HG03135 (cell line): ENCODE measurements at regions not wholly inside any gene's neighbourhood (a gene's known extent, or its start where the extent isn't known, plus 50 kb on each side); places are given as distances from the start of the nearest gene placed in this dataset.

Experiments used
- ATAC-seq: cut with Tn5 transposase; IDR thresholded peaks from one replicate; pipeline ENCODE4 v1.9.1; 2021; ENCODE audit warnings: mild to moderate bottlenecking, moderate library complexity; ENCODE audit not compliant: unreplicated experiment

GRCh38 chr2:51628917-51629316 lies 597.0 kb upstream of the NRXN1 start:
- ATAC-seq: no peak

- no peak for ATAC-seq
These were observed 593.1 kb upstream of the NRXN1 start for GRCh38 chr2:51624995-51625394.

- ATAC-seq: no peak
These were observed 588.9 kb upstream of the NRXN1 start for GRCh38 chr2:51620796-51621195.

GRCh38 chr2:51619961-51620360 lies 588.0 kb upstream of the NRXN1 start:
- ATAC-seq: no peak

- no peak for ATAC-seq
These were observed 580.5 kb upstream of the NRXN1 start for GRCh38 chr2:51612387-51612786.

- ATAC-seq: no peak
These were observed 569.8 kb upstream of the NRXN1 start for GRCh38 chr2:51601706-51602105.

GRCh38 chr2:51597086-51597485 lies 565.2 kb upstream of the NRXN1 start:
- no peak for ATAC-seq

GRCh38 chr2:51595836-51596235 lies 563.9 kb upstream of the NRXN1 start:
- ATAC-seq: no peak

GRCh38 chr2:51581636-51582267 lies 549.8 kb upstream of the NRXN1 start:
- no peak for ATAC-seq

GRCh38 chr2:51579412-51579811 lies 547.5 kb upstream of the NRXN1 start:
- ATAC-seq: no peak

GRCh38 chr2:51575181-51575580 lies 543.2 kb upstream of the NRXN1 start:
- no peak for ATAC-seq

- no peak for ATAC-seq
These were observed 527.1 kb upstream of the NRXN1 start for GRCh38 chr2:51559026-51559425.

GRCh38 chr2:51553476-51553875 lies 521.5 kb upstream of the NRXN1 start:
- no peak for ATAC-seq

GRCh38 chr2:51535763-51536162 lies 503.8 kb upstream of the NRXN1 start:
- no peak for ATAC-seq

- no peak for ATAC-seq
These were observed 502.2 kb upstream of the NRXN1 start for GRCh38 chr2:51534166-51534565.

GRCh38 chr2:51528156-51528555 lies 496.2 kb upstream of the NRXN1 start:
- ATAC-seq: no peak

GRCh38 chr2:51526766-51527165 lies 494.8 kb upstream of the NRXN1 start:
- ATAC-seq: no peak

- ATAC-seq: no peak
These were observed 484.7 kb upstream of the NRXN1 start for GRCh38 chr2:51516667-51517066.

- peak; percentile 77 for ATAC-seq
These were observed 479.1 kb upstream of the NRXN1 start for GRCh38 chr2:51511002-51511401.

- ATAC-seq: no peak
These were observed 478.4 kb upstream of the NRXN1 start for GRCh38 chr2:51510303-51510702.

GRCh38 chr2:51505533-51505932 lies 473.6 kb upstream of the NRXN1 start:
- ATAC-seq: no peak

- no peak for ATAC-seq
These were observed 458.8 kb upstream of the NRXN1 start for GRCh38 chr2:51490576-51491234.

GRCh38 chr2:51484605-51485004 lies 452.7 kb upstream of the NRXN1 start:
- ATAC-seq: no peak
